ENCODE measurements at regions not wholly inside any gene's neighbourhood (a gene's known extent, or its start where the extent isn't known, plus 50 kb on each side); places are given as distances from the start of the nearest gene placed in this dataset.
"Not testable (repeated sequence)": the region's sequence is repeated elsewhere in the genome, so short reads cannot be mapped to it uniquely, and the experiment has no call there.

GRCh38 chr14:106789318-106789717, 1262.9 kb downstream of the TMEM121 start:
- H3K4me1 Mint-ChIP-seq (ENCODE audit: low read depth, unreplicated experiment), result no peaks in the 10 kb centered on the region
- H3K9me3 Mint-ChIP-seq (ENCODE audit: unreplicated experiment), result no peaks in the 10 kb centered on the region
- no peak for TF ChIP-seq CTCF (IDR thresholded peaks at IDR 0.05; ENCODE audit: insufficient read depth in 1 of 2, low read depth in 1 of 2, low read length in 1 of 2, severe bottlenecking in 1 of 2, unreplicated experiment in 1 of 2)
- H3K27me3 Mint-ChIP-seq (ENCODE audit: insufficient read depth, unreplicated experiment), result peaks cover 7% of the 10 kb centered on the region
- no peak overlapping the region for H3K4me3 ChIP-seq (ENCODE audit: low read depth, low read length)
- no peaks in the 10 kb centered on the region for H3K9me3 ChIP-seq
- H3K27me3 ChIP-seq (replicated peaks; ENCODE audit: control insufficient read depth, insufficient read depth, low read length), result no peaks in the 10 kb centered on the region
- no peak overlapping the region for H3K27ac Mint-ChIP-seq (ENCODE audit: unreplicated experiment)
- DNase-seq, result no peak
- H3K36me3 ChIP-seq (ENCODE audit: control insufficient read depth, insufficient read depth, low read length), result no peaks in the 10 kb centered on the region
- BruUV-seq (replicated peaks), result no TSS peak
- ChIA-PET CTCF (no interaction called here), POLR2A (no interaction called here)
- H3K4me3 Mint-ChIP-seq (ENCODE audit: unreplicated experiment), result no peak overlapping the region
- no peaks in the 10 kb centered on the region for H3K36me3 Mint-ChIP-seq (ENCODE audit: insufficient read depth, unreplicated experiment)
- no peaks in the 10 kb centered on the region for H3K4me1 ChIP-seq
- intact Hi-C loops (cut with micrococcal nuclease; ENCODE audit: unreplicated experiment), result no loop called here

- no peaks in the 10 kb centered on the region for H3K9me3 Mint-ChIP-seq (ENCODE audit: unreplicated experiment)
- no TSS peak for BruUV-seq (replicated peaks)
- H3K27me3 Mint-ChIP-seq (ENCODE audit: insufficient read depth, unreplicated experiment), result peaks cover 7% of the 10 kb centered on the region
- TF ChIP-seq CTCF (IDR thresholded peaks at IDR 0.05; ENCODE audit: insufficient read depth in 1 of 2, low read depth in 1 of 2, low read length in 1 of 2, severe bottlenecking in 1 of 2, unreplicated experiment in 1 of 2), result peak; percentile 71 to 84
- Histone ChIP-seq H3K36me3 (ENCODE audit: control insufficient read depth, insufficient read depth, low read length) (no peaks in the 10 kb centered on the region), H3K9me3 (no peaks in the 10 kb centered on the region), H3K4me1 (no peaks in the 10 kb centered on the region), H3K27me3 (replicated peaks; ENCODE audit: control insufficient read depth, insufficient read depth, low read length) (no peaks in the 10 kb centered on the region), H3K4me3 (ENCODE audit: low read depth, low read length) (no peak overlapping the region)
- no peak overlapping the region for H3K27ac Mint-ChIP-seq (ENCODE audit: unreplicated experiment)
- no peaks in the 10 kb centered on the region for H3K36me3 Mint-ChIP-seq (ENCODE audit: insufficient read depth, unreplicated experiment)
- ChIA-PET CTCF (interaction anchor here (1.0 kb wide), 1 partner anchor 129 kb away, joined by 3 read pairs; no protein-coding TSS in a partner anchor), POLR2A (no interaction called here)
- DNase-seq, result peak; percentile 86 to 90
- H3K4me1 Mint-ChIP-seq (ENCODE audit: low read depth, unreplicated experiment), result no peaks in the 10 kb centered on the region
- no peak overlapping the region for H3K4me3 Mint-ChIP-seq (ENCODE audit: unreplicated experiment)
- intact Hi-C loops (cut with micrococcal nuclease; ENCODE audit: unreplicated experiment), result no loop called here
Measured at GRCh38 chr14:106790189-106791036, 1264.0 kb downstream of the TMEM121 start.

- no peaks in the 10 kb centered on the region for H3K27me3 ChIP-seq (replicated peaks; ENCODE audit: control insufficient read depth, insufficient read depth, low read length)
- BruUV-seq (replicated peaks), result no TSS peak
- H3K36me3 ChIP-seq (ENCODE audit: control insufficient read depth, insufficient read depth, low read length), result no peaks in the 10 kb centered on the region
- no peak for TF ChIP-seq CTCF (IDR thresholded peaks at IDR 0.05; ENCODE audit: insufficient read depth in 1 of 2, low read depth in 1 of 2, low read length in 1 of 2, severe bottlenecking in 1 of 2, unreplicated experiment in 1 of 2)
- H3K9me3 ChIP-seq, result no peaks in the 10 kb centered on the region
- H3K4me3 ChIP-seq (ENCODE audit: low read depth, low read length), result no peak overlapping the region
- Mint-ChIP-seq H3K9me3 (ENCODE audit: unreplicated experiment) (no peaks in the 10 kb centered on the region), H3K4me3 (ENCODE audit: unreplicated experiment) (no peak overlapping the region), H3K27me3 (ENCODE audit: insufficient read depth, unreplicated experiment) (peaks cover 3% of the 10 kb centered on the region), H3K36me3 (ENCODE audit: insufficient read depth, unreplicated experiment) (no peaks in the 10 kb centered on the region), H3K27ac (ENCODE audit: unreplicated experiment) (no peak overlapping the region), H3K4me1 (ENCODE audit: low read depth, unreplicated experiment) (no peaks in the 10 kb centered on the region)
- no peaks in the 10 kb centered on the region for H3K4me1 ChIP-seq
- intact Hi-C loops (cut with micrococcal nuclease; ENCODE audit: unreplicated experiment), result no loop called here
- CTCF ChIA-PET, result no interaction called here
- POLR2A ChIA-PET, result no interaction called here
- no peak for DNase-seq
Measured at GRCh38 chr14:106792543-106792942, 1266.2 kb downstream of the TMEM121 start.

- H3K4me1 Mint-ChIP-seq (ENCODE audit: low read depth, unreplicated experiment); H3K27me3 Mint-ChIP-seq (ENCODE audit: insufficient read depth, unreplicated experiment); intact Hi-C loops (cut with micrococcal nuclease; ENCODE audit: unreplicated experiment); CTCF ChIA-PET; H3K4me3 ChIP-seq (ENCODE audit: low read depth, low read length); POLR2A ChIA-PET; H3K36me3 Mint-ChIP-seq (ENCODE audit: insufficient read depth, unreplicated experiment); H3K9me3 Mint-ChIP-seq (ENCODE audit: unreplicated experiment); H3K36me3 ChIP-seq (ENCODE audit: control insufficient read depth, insufficient read depth, low read length); BruUV-seq (replicated peaks); H3K4me3 Mint-ChIP-seq (ENCODE audit: unreplicated experiment); H3K9me3 ChIP-seq; H3K27me3 ChIP-seq (replicated peaks; ENCODE audit: control insufficient read depth, insufficient read depth, low read length); H3K4me1 ChIP-seq; H3K27ac Mint-ChIP-seq (ENCODE audit: unreplicated experiment); DNase-seq: not testable (repeated sequence)
Measured at GRCh38 chr14:106798166-106798565, 1271.8 kb downstream of the TMEM121 start.
